Natural killer cell (primary cell): ENCODE measurements at regions not wholly inside any gene's neighbourhood (a gene's known extent, or its start where the extent isn't known, plus 50 kb on each side); places are given as distances from the start of the nearest gene placed in this dataset.

Source experiments
- ATAC-seq, 3 donors: fragments of 150-1000 bp in 2 of 3; fragments of 200-7000 bp in 1 of 3; cut with Tn5 transposase; 1 replicate in 1 of 3; 2 replicates in 2 of 3; pipeline ENCODE4 v1.10.0; 2021; ENCODE audit warnings: mild to moderate bottlenecking in 2 of 3, moderate library complexity in 2 of 3
- DNase-seq, 2 donors: peaks; one replicate each; pipeline versions ENCODE4 v3.0.0 to v3.0.0-alpha.2; 2013 to 2021; ENCODE audit warnings: mixed read lengths in 1 of 2
- H3K27ac ChIP-seq: one replicate; pipeline ENCODE4 v1.5.1; 2013; ENCODE audit warnings: mild to moderate bottlenecking, low read length
- H3K27me3 ChIP-seq: one replicate; pipeline ENCODE4 v1.6.1; 2013; ENCODE audit warnings: low read length; ENCODE audit not compliant: control insufficient read depth, insufficient read depth
- H3K36me3 ChIP-seq: one replicate; pipeline ENCODE4 v1.6.1; 2013; ENCODE audit warnings: low read length; ENCODE audit not compliant: control insufficient read depth, insufficient read depth
- H3K4me1 ChIP-seq: one replicate; pipeline ENCODE4 v1.6.1; 2013; ENCODE audit warnings: low read length; ENCODE audit not compliant: control insufficient read depth, insufficient read depth
- H3K4me3 ChIP-seq: one replicate; pipeline ENCODE4 v1.5.1; 2013; ENCODE audit warnings: low read length
- H3K9me3 ChIP-seq: one replicate; pipeline ENCODE4 v1.6.1; 2013; ENCODE audit warnings: low read length; ENCODE audit not compliant: control insufficient read depth, insufficient read depth
- H3K27ac Mint-ChIP-seq, 2 donors: one replicate each; pipeline ENCODE4 v1.8.0; 2022; ENCODE audit warnings: mild to moderate bottlenecking in 2 of 2, mixed read lengths in 2 of 2, moderate library complexity in 1 of 2
- H3K27me3 Mint-ChIP-seq, 2 donors: one replicate each; pipeline ENCODE4 v1.8.0; 2022; ENCODE audit warnings: low read depth in 2 of 2, mixed read lengths in 2 of 2
- H3K36me3 Mint-ChIP-seq: one replicate; pipeline ENCODE4 v1.8.0; 2022; ENCODE audit warnings: mixed read lengths
- H3K4me1 Mint-ChIP-seq, 2 donors: one replicate each; pipeline ENCODE4 v1.8.0; 2022; ENCODE audit warnings: mixed read lengths in 2 of 2
- H3K4me3 Mint-ChIP-seq: one replicate; pipeline ENCODE4 v1.8.0; 2022; ENCODE audit warnings: mild to moderate bottlenecking, moderate library complexity, mixed read lengths
- H3K9me3 Mint-ChIP-seq, 2 donors: one replicate each; pipeline ENCODE4 v1.8.0; 2022; ENCODE audit warnings: mixed read lengths in 2 of 2
- WGBS: methylation state at CpG from one replicate; pipeline ENCODE4 v1.1.7; 2013; ENCODE audit warnings: missing lambda C conversion rate; ENCODE audit not compliant: insufficient coverage; 5-methylcytosine and 5-hydroxymethylcytosine counted together
- intact Hi-C: fragments of 100-400 bp; cut with micrococcal nuclease; formaldehyde crosslinking; loops from one replicate; pipeline ENCODE4 v1.14.2; 2022
- TF ChIP-seq, protein P1 (sequence below): fragments of 200-600 bp; IDR thresholded peaks from one replicate; pipeline ENCODE4 v1.8.0; 2022; ENCODE audit warnings: antibody characterized with exemption

- TF ChIP-seq, protein P1, sequence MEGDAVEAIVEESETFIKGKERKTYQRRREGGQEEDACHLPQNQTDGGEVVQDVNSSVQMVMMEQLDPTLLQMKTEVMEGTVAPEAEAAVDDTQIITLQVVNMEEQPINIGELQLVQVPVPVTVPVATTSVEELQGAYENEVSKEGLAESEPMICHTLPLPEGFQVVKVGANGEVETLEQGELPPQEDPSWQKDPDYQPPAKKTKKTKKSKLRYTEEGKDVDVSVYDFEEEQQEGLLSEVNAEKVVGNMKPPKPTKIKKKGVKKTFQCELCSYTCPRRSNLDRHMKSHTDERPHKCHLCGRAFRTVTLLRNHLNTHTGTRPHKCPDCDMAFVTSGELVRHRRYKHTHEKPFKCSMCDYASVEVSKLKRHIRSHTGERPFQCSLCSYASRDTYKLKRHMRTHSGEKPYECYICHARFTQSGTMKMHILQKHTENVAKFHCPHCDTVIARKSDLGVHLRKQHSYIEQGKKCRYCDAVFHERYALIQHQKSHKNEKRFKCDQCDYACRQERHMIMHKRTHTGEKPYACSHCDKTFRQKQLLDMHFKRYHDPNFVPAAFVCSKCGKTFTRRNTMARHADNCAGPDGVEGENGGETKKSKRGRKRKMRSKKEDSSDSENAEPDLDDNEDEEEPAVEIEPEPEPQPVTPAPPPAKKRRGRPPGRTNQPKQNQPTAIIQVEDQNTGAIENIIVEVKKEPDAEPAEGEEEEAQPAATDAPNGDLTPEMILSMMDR, result no peak
- peaks cover 37 to 46% of the 10 kb centered on the region in 2 donors for H3K4me1 Mint-ChIP-seq
- H3K9me3 Mint-ChIP-seq, result peaks cover 4 to 10% of the 10 kb centered on the region in 2 donors
- Histone ChIP-seq H3K27me3 (no peaks in the 10 kb centered on the region), H3K27ac (no peak overlapping the region), H3K4me3 (no peak overlapping the region), H3K9me3 (no peaks in the 10 kb centered on the region), H3K4me1 (no peaks in the 10 kb centered on the region), H3K36me3 (no peaks in the 10 kb centered on the region)
- peaks cover 20% of the 10 kb centered on the region for H3K36me3 Mint-ChIP-seq
- no peak overlapping the region for H3K4me3 Mint-ChIP-seq
- intact Hi-C loops, result no loop called here
- no peaks in the 10 kb centered on the region for H3K27me3 Mint-ChIP-seq
- WGBS, result 85% methylated on average over 5 of the region's 5 CpGs
- DNase-seq, result no peak
- peak overlapping the region in 1 of 2 donors; percentile 6 for H3K27ac Mint-ChIP-seq
- no peak for ATAC-seq
These were observed 287.9 kb downstream of the LTN1 start for GRCh38 chr21:28704746-28705145.

DNA sequence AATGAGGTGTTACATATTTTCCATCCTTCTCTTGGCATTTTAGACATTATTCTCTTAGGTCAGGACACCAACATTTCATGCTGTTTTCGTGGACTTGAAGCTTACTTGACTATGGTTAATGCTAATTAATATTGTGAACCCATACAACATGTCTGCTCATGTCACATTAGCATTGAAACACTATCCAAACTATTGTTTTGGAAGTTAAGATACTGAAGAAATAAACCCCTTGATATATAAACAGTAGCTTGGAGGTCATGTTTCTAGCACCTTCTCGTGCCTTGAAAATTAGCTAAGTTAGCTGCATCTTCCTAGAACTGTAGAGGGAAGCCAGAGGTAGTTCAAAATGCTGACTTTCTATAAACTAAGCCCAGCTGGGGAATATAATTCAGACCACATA lies 288.8 kb downstream of the LTN1 start:
- no peaks in the 10 kb centered on the region for H3K27me3 ChIP-seq
- no peak for ATAC-seq
- H3K36me3 ChIP-seq, result no peaks in the 10 kb centered on the region
- WGBS, result 80% methylated on average over 1 of the region's 2 CpGs
- intact Hi-C loops, result no loop called here
- H3K27ac Mint-ChIP-seq, result peak overlapping the region in 1 of 2 donors; percentile 33
- DNase-seq, result no peak
- H3K27ac ChIP-seq, result no peak overlapping the region
- H3K9me3 ChIP-seq, result no peaks in the 10 kb centered on the region
- H3K27me3 Mint-ChIP-seq, result no peaks in the 10 kb centered on the region
- TF ChIP-seq, protein P1, result no peak
- H3K4me1 Mint-ChIP-seq, result peaks cover 43 to 46% of the 10 kb centered on the region in 2 donors
- no peaks in the 10 kb centered on the region for H3K4me1 ChIP-seq
- H3K4me3 Mint-ChIP-seq, result no peak overlapping the region
- no peak overlapping the region for H3K4me3 ChIP-seq
- peaks cover 15% of the 10 kb centered on the region for H3K36me3 Mint-ChIP-seq
- peaks cover 4 to 10% of the 10 kb centered on the region in 2 donors for H3K9me3 Mint-ChIP-seq

DNA sequence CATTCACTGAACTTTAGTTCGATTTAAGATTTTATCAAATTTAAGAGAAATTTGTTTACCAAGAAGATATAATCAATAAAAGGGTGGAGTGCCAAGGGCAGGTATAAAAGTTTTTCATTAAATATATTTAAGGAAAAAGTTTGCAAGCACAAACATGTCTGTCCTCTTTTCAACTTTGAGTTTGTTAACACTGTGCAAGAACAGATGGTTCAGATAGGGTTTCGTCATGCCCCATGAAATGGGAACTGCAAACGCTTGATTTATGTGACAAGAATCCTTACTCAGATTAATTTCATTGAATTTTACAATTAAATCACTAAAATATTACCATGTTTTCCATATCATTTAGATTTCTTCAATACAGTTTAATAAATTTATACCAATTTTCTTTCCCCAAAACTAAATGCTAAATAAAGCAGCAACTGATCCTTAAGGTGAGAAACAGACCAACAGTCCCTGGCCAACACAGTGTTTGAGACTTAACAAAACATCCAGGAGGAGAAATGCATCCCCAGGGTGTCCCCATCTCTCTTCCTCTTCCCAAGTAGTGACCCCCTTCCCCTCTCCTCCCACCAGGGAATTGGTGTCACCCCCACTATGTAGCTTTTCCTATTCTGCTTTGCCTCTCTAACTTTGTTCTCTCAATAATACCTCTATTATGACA lies 292.9 kb downstream of the LTN1 start:
- intact Hi-C loops, result no loop called here
- H3K27ac ChIP-seq, result no peak overlapping the region
- Mint-ChIP-seq H3K27me3 (no peaks in the 10 kb centered on the region), H3K36me3 (peaks cover 8% of the 10 kb centered on the region), H3K4me1 (peaks cover 48 to 49% of the 10 kb centered on the region in 2 donors), H3K9me3 (peaks cover 8 to 10% of the 10 kb centered on the region in 2 donors), H3K4me3 (no peak overlapping the region), H3K27ac (no peak overlapping the region)
- ATAC-seq (no peak), DNase-seq (no peak)
- H3K36me3 ChIP-seq, result no peaks in the 10 kb centered on the region
- H3K9me3 ChIP-seq, result peaks cover 3% of the 10 kb centered on the region
- TF ChIP-seq, protein P1, result no peak
- no peaks in the 10 kb centered on the region for H3K4me1 ChIP-seq
- H3K27me3 ChIP-seq, result no peaks in the 10 kb centered on the region
- 62% methylated on average over 2 of the region's 3 CpGs for WGBS
- no peak overlapping the region for H3K4me3 ChIP-seq

DNA sequence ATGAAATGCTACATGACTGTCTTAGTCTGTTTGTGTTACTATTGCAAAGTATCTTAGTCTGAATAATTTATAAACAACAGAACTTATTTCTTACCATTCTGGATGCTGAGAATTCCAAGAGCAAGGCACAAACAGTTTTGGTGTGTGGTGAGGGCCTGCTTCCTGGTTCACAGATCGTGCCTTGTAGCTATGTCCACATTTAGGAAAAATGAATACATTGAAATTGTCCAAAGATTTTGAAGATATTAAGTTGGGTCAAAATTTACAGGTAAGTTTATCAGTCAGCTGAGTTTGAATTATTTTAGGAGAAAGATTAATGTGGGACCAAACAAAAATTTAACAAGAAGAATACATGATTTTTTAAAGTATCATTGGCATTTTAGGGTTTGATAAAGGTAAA lies 293.5 kb downstream of the LTN1 start:
- Mint-ChIP-seq H3K4me3 (no peak overlapping the region), H3K36me3 (peaks cover 8% of the 10 kb centered on the region), H3K27ac (no peak overlapping the region), H3K27me3 (no peaks in the 10 kb centered on the region), H3K4me1 (peaks cover 48 to 51% of the 10 kb centered on the region in 2 donors), H3K9me3 (peaks cover 8 to 10% of the 10 kb centered on the region in 2 donors)
- DNase-seq, result no peak
- Histone ChIP-seq H3K9me3 (peaks cover 3% of the 10 kb centered on the region), H3K27ac (no peak overlapping the region), H3K36me3 (no peaks in the 10 kb centered on the region), H3K4me3 (no peak overlapping the region), H3K4me1 (no peaks in the 10 kb centered on the region), H3K27me3 (no peaks in the 10 kb centered on the region)
- no peak for ATAC-seq
- TF ChIP-seq, protein P1, result no peak
- WGBS, result 68% methylated on average over 1 of the region's 1 CpG
- intact Hi-C loops, result no loop called here
